A673 (cell line): ENCODE measurements at regions not wholly inside any gene's neighbourhood (a gene's known extent, or its start where the extent isn't known, plus 50 kb on each side); places are given as distances from the start of the nearest gene placed in this dataset.

Experiments
- BruUV-seq: library from RNA; stranded (reverse); fragments of 400-500 nt; replicated peaks from 2 replicates; lab custom pipeline; 2021; lab: Mats Ljungman, UMichigan
- CTCF ChIA-PET: fragments of 300-600 bp; sonication (Branson Sonifier 250); formaldehyde crosslinking; loops from one replicate; lab custom pipeline; 2022; ENCODE audit warnings: antibody characterized with exemption; lab: Charles Lee
- POLR2A ChIA-PET: fragments of 300-600 bp; sonication (Branson Sonifier 250); formaldehyde crosslinking; loops from one replicate; lab custom pipeline; 2022; ENCODE audit warnings: antibody characterized with exemption; ENCODE audit not compliant: low non-redundant PET; lab: Charles Lee
- DNase-seq: peaks from one replicate; pipeline ENCODE4 v3.0.0-alpha.2; 2015; ENCODE audit warnings: low spot score
- H3K27ac ChIP-seq: fragments of 200-600 bp; sonication (generic); 2 replicates; pipeline ENCODE4 v1.5.1; 2016; ENCODE audit warnings: mixed run types, low read depth, mild to moderate bottlenecking, mixed read lengths, antibody characterized with exemption, low read length; ENCODE audit not compliant: poor library complexity, severe bottlenecking
- H3K27me3 ChIP-seq: fragments of 200-600 bp; sonication (generic); replicated peaks from 2 replicates; pipeline ENCODE4 v1.6.1; 2017; ENCODE audit warnings: mixed run types, low read depth, mild to moderate bottlenecking, mixed read lengths, antibody characterized with exemption, low read length; ENCODE audit not compliant: insufficient read depth, poor library complexity
- H3K36me3 ChIP-seq: fragments of 200-600 bp; sonication (generic); 2 replicates; pipeline ENCODE4 v1.6.1; 2016; ENCODE audit warnings: mixed run types, mild to moderate bottlenecking, mixed read lengths, antibody characterized with exemption, low read length; ENCODE audit not compliant: insufficient read depth, poor library complexity, severe bottlenecking
- H3K4me1 ChIP-seq: fragments of 200-600 bp; sonication (generic); 2 replicates; pipeline ENCODE4 v1.6.1; 2017; ENCODE audit warnings: mixed run types, mild to moderate bottlenecking, mixed read lengths, antibody characterized with exemption, low read length; ENCODE audit not compliant: insufficient read depth, poor library complexity, severe bottlenecking
- H3K4me3 ChIP-seq: fragments of 200-600 bp; sonication (generic); 2 replicates; pipeline ENCODE4 v1.5.1; 2016; ENCODE audit warnings: low read depth, mixed run types, mild to moderate bottlenecking, mixed read lengths, low read length; ENCODE audit not compliant: poor library complexity, severe bottlenecking
- H3K9me3 ChIP-seq: fragments of 200-600 bp; sonication (generic); 2 replicates; pipeline ENCODE4 v1.6.1; 2016; ENCODE audit warnings: mixed run types, low read depth, mild to moderate bottlenecking, mixed read lengths, antibody characterized with exemption, low read length; ENCODE audit not compliant: poor library complexity, severe bottlenecking
- EZH2 ChIP-seq: fragments of 200-600 bp; sonication (generic); IDR thresholded peaks from 2 replicates; pipeline ENCODE4 v1.6.1; 2017; ENCODE audit warnings: borderline replicate concordance, low read depth, mild to moderate bottlenecking, mixed read lengths, antibody characterized with exemption, low read length; ENCODE audit not compliant: poor library complexity, severe bottlenecking
- intact Hi-C: fragments of 100-400 bp; cut with micrococcal nuclease; formaldehyde crosslinking; loops from one replicate; pipeline ENCODE4 v1.10.0; 2022; ENCODE audit not compliant: unreplicated experiment
- TF ChIP-seq, protein P1 (sequence below): fragments of 300-800, 200-600 bp; sonication (generic); conservative IDR thresholded peaks from 2 replicates; pipeline ENCODE4 v1.5.1; 2017; ENCODE audit warnings: low read depth, mild to moderate bottlenecking, antibody characterized with exemption, low read length, moderate library complexity, mixed read lengths

DNA sequence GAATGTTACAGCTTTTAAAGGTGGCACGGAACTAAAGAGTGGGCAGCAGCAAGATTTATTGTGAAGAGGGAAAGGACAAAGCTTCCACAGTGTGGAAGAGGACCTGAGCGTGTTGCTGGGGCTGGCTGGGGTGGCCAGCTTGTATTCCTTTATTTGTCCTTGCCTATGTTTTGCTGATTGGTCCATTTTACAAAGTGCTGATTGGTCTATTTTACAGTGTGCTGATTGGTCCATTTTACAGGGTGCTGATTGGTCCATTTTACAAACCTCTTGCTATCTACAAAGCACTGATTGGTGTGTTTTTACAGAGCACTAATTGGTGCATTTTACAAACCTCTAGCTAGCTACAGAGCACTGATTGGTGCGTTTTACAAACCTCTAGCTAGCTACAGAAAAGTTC is 109.7 kb upstream of the DDX18 start:
- H3K9me3 ChIP-seq: no peaks in the 10 kb centered on the region
- no peaks in the 10 kb centered on the region for H3K36me3 ChIP-seq
- TF ChIP-seq, protein P1, sequence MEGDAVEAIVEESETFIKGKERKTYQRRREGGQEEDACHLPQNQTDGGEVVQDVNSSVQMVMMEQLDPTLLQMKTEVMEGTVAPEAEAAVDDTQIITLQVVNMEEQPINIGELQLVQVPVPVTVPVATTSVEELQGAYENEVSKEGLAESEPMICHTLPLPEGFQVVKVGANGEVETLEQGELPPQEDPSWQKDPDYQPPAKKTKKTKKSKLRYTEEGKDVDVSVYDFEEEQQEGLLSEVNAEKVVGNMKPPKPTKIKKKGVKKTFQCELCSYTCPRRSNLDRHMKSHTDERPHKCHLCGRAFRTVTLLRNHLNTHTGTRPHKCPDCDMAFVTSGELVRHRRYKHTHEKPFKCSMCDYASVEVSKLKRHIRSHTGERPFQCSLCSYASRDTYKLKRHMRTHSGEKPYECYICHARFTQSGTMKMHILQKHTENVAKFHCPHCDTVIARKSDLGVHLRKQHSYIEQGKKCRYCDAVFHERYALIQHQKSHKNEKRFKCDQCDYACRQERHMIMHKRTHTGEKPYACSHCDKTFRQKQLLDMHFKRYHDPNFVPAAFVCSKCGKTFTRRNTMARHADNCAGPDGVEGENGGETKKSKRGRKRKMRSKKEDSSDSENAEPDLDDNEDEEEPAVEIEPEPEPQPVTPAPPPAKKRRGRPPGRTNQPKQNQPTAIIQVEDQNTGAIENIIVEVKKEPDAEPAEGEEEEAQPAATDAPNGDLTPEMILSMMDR: no peak
- TF ChIP-seq EZH2: no peak
- POLR2A ChIA-PET: no interaction called here
- no TSS peak for BruUV-seq
- H3K27me3 ChIP-seq: peaks cover 17% of the 10 kb centered on the region
- CTCF ChIA-PET: no interaction called here
- no peak overlapping the region for H3K4me3 ChIP-seq
- intact Hi-C loops: no loop called here
- H3K4me1 ChIP-seq: no peaks in the 10 kb centered on the region
- no peak for DNase-seq
- no peak overlapping the region for H3K27ac ChIP-seq

DNA sequence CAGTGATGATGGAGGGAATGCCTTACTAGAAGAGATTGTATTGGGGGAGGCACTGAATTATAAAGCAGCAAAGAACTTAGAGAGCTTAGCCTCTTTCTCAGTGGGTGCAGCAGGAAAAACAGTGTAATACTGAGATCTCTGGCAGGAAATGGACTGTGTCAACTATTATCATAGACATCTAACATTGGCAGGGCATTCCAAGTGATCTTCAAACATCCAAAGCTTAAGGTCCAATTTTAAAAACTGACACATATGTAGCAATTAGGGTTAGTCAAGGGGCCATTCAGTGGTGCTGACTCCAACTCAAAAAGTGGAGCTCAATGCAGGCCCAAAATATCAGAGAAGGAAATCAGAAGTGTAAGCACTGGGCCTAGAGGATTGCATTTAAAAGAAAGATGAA is 106.6 kb upstream of the DDX18 start:
- intact Hi-C loops: no loop called here
- ChIA-PET CTCF (no interaction called here), POLR2A (no interaction called here)
- BruUV-seq: no TSS peak
- no peak for TF ChIP-seq EZH2
- TF ChIP-seq, protein P1: no peak
- no peaks in the 10 kb centered on the region for H3K9me3 ChIP-seq
- H3K27ac ChIP-seq: no peak overlapping the region
- H3K27me3 ChIP-seq: peaks cover 14% of the 10 kb centered on the region
- no peak for DNase-seq
- no peaks in the 10 kb centered on the region for H3K4me1 ChIP-seq
- H3K4me3 ChIP-seq: no peak overlapping the region
- H3K36me3 ChIP-seq: no peaks in the 10 kb centered on the region

DNA sequence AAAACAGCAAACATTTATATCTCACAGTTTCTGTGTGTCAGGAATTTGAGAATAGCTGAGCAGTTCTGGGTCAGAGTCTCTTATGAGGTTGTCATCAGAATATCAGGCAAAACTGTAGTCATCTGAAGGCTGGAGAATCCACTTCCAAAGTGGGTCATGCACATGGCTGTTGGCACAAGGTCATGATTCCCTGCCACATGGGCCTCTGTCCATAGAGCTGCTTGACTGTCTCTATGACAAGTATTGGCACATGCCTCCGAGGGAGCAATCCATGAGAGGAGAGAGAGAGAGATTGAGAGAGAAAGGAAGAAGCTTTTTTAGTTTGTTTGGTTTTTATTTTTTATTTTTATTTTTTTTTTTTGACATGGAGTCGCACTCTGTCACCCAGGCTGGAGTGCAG is 101.8 kb upstream of the DDX18 start:
- no peaks in the 10 kb centered on the region for H3K9me3 ChIP-seq
- H3K36me3 ChIP-seq: no peaks in the 10 kb centered on the region
- intact Hi-C loops: no loop called here
- ChIA-PET CTCF (no interaction called here), POLR2A (no interaction called here)
- H3K27me3 ChIP-seq: peaks cover 15% of the 10 kb centered on the region
- TF ChIP-seq EZH2: no peak
- TF ChIP-seq, protein P1: no peak
- DNase-seq: no peak
- no peak overlapping the region for H3K4me3 ChIP-seq
- no TSS peak for BruUV-seq
- H3K4me1 ChIP-seq: no peaks in the 10 kb centered on the region
- no peak overlapping the region for H3K27ac ChIP-seq
